Sigmoid colon (tissue), 6 donors: ENCODE measurements at regions not wholly inside any gene's neighbourhood (a gene's known extent, or its start where the extent isn't known, plus 50 kb on each side); places are given as distances from the start of the nearest gene placed in this dataset.

ENCODE experiments used
- DNase-seq: peaks from one replicate; pipeline ENCODE4 v3.0.0-alpha.2; 2019
- H3K27ac ChIP-seq, 4 donors: fragments of 200-600 bp; sonication (generic); one replicate each; pipeline ENCODE4 v1.5.1; 2016 to 2019; ENCODE audit warnings: mild to moderate bottlenecking in 1 of 4
- H3K27me3 ChIP-seq, 3 donors: fragments of 200-600 bp; sonication (generic); one replicate each; pipeline ENCODE4 v1.5.1; 2019; ENCODE audit warnings: mild to moderate bottlenecking in 1 of 3
- H3K36me3 ChIP-seq, 4 donors: fragments of 200-600 bp; sonication (generic); one replicate each; pipeline ENCODE4 v1.5.1; 2016 to 2019
- H3K4me1 ChIP-seq, 4 donors: fragments of 200-600 bp; sonication (generic); one replicate each; pipeline ENCODE4 v1.5.1; 2017 to 2019
- H3K4me3 ChIP-seq, 4 donors: fragments of 200-600 bp; sonication (generic); one replicate each; pipeline ENCODE4 v1.5.1; 2017 to 2019; ENCODE audit warnings: mild to moderate bottlenecking in 2 of 4, moderate library complexity in 1 of 4
- H3K9me3 ChIP-seq, 4 donors: fragments of 200-600 bp in 3 of 4; sonication (generic) in 3 of 4; one replicate each; pipeline versions ENCODE4 v1.5.1 to v1.6.1; 2013 to 2019
- CTCF ChIP-seq, 4 experiments: fragments of 450-650 bp in 3 of 4; fragments of 200-600 bp in 1 of 4; IDR thresholded peaks; one replicate each; pipeline ENCODE4 v1.5.1; 2016 to 2019; ENCODE audit warnings: antibody characterized with exemption in 4 of 4, mild to moderate bottlenecking in 3 of 4, moderate library complexity in 2 of 4
- EP300 ChIP-seq, 4 donors: sonication (generic); formaldehyde crosslinking; IDR thresholded peaks; one replicate each; pipeline ENCODE4 v1.6.1; 2017; ENCODE audit warnings: antibody characterized with exemption in 4 of 4
- POLR2A ChIP-seq, 2 donors: fragments of 450-650 bp; IDR thresholded peaks; one replicate each; pipeline ENCODE4 v1.6.1; 2016; ENCODE audit warnings: antibody characterized with exemption in 2 of 2, mild to moderate bottlenecking in 2 of 2, moderate library complexity in 2 of 2
- POLR2AphosphoS5 ChIP-seq, 4 donors: sonication (generic); formaldehyde crosslinking; IDR thresholded peaks; one replicate each; pipeline ENCODE4 v1.6.1; 2017; ENCODE audit warnings: antibody characterized with exemption in 4 of 4
- WGBS, 2 donors: extraction: QIAGEN DNeasy Blood & Tissue Kit; methylation state at CpG; one replicate each; pipeline ENCODE4 v1.1.7; 2013; 5-methylcytosine and 5-hydroxymethylcytosine counted together
- intact Hi-C: fragments of 100-400 bp; cut with DNase I; formaldehyde crosslinking; loops from one replicate; pipeline ENCODE4 v1.15.1; 2023
- donor health status: healthy with polysubstance abuse.
- donor health status: healthy.

DNA sequence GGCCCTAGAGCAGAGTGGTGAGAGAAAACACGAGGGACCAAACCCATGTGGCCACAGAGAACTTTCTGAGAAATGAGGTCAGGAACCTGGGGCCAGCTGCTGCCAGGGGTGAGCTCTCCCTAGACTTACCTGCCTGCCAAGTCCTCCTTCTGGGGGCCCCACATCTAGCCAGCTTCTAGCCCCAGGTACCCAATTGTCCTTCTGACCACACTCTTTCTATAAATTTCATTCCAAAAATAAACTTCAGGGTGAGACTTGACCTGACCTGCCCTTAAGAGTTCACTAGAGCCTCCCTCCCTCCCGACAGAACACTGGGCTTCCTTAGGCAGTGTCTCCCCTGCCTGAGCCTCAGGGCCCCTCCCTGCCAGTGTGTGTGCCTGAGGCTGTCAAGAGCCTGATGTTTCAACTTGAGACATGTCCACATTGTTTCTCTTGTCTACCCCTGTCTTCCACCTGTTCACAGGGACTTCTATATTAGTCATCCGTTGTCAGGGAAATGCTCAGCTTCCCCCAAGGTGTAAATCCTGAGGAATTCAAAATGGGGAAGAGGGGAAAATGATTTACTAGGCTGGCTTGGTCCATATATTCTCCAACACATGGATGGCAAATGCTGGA is 312.8 kb upstream of the TLE3 start:
- no peaks in the 10 kb centered on the region for H3K27me3 ChIP-seq
- intact Hi-C loops = no loop called here
- peaks cover 0 to 8% (median 0%) of the 10 kb centered on the region in 4 donors for H3K4me1 ChIP-seq
- H3K4me3 ChIP-seq = no peak overlapping the region
- WGBS, 2 donors = 69% methylated on average over 3 of the region's 3 CpGs
- H3K36me3 ChIP-seq = no peaks in the 10 kb centered on the region
- TF ChIP-seq EP300 (IDR thresholded peaks at IDR 0.05) (no peak), POLR2AphosphoS5 (IDR thresholded peaks at IDR 0.05) (no peak), CTCF (IDR thresholded peaks at IDR 0.05) (no peak), POLR2A (IDR thresholded peaks at IDR 0.05) (no peak)
- H3K27ac ChIP-seq = no peak overlapping the region
- no peak for DNase-seq
- peaks cover 0 to 2% (median 0%) of the 10 kb centered on the region in 4 donors for H3K9me3 ChIP-seq

DNA sequence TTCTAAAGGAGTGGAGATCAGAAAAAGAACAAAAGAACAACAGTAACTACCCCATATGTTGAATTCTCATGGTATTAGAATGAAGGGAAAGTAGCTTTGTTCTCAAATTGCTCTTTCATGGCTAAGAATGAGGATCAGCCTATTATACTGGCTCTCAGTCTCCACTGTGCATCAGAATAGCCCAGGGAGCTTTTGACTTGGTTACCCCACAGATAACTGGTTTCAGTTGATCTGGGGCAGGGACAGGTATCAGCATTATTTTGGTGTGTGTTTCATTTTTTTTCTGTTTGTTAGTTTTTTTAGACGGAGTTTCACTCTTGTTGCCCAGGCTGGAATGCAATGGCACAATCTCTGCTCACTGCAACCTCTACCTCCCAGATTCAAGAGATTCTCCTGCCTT is 311.7 kb upstream of the TLE3 start:
- no peak for DNase-seq
- TF ChIP-seq POLR2AphosphoS5 (IDR thresholded peaks at IDR 0.05) (no peak), CTCF (IDR thresholded peaks at IDR 0.05) (no peak), EP300 (IDR thresholded peaks at IDR 0.05) (no peak), POLR2A (IDR thresholded peaks at IDR 0.05) (no peak)
- 96 to 98% methylated on average over 1 of the region's 1 CpG for WGBS, 2 donors
- no peaks in the 10 kb centered on the region for H3K27me3 ChIP-seq
- H3K9me3 ChIP-seq = peaks cover 0 to 2% (median 0%) of the 10 kb centered on the region in 4 donors
- H3K36me3 ChIP-seq = no peaks in the 10 kb centered on the region
- H3K4me3 ChIP-seq = no peak overlapping the region
- H3K27ac ChIP-seq = no peak overlapping the region
- intact Hi-C loops = no loop called here
- peaks cover 0 to 8% (median 0%) of the 10 kb centered on the region in 4 donors for H3K4me1 ChIP-seq

GRCh38 chr15:70407955-70408354 is 310.2 kb upstream of the TLE3 start:
- no peak for DNase-seq
- Histone ChIP-seq H3K27ac (no peak overlapping the region), H3K36me3 (no peaks in the 10 kb centered on the region), H3K9me3 (peaks cover 0 to 2% (median 0%) of the 10 kb centered on the region in 4 donors), H3K4me3 (no peak overlapping the region), H3K27me3 (no peaks in the 10 kb centered on the region), H3K4me1 (peaks cover 0 to 8% (median 0%) of the 10 kb centered on the region in 4 donors)
- WGBS, 2 donors = 84 to 89% methylated on average over 1 of the region's 1 CpG
- intact Hi-C loops = no loop called here
- no peak for TF ChIP-seq CTCF (IDR thresholded peaks at IDR 0.05)
- TF ChIP-seq POLR2A (IDR thresholded peaks at IDR 0.05) = no peak
- no peak for TF ChIP-seq POLR2AphosphoS5 (IDR thresholded peaks at IDR 0.05)
- no peak for TF ChIP-seq EP300 (IDR thresholded peaks at IDR 0.05)

DNA sequence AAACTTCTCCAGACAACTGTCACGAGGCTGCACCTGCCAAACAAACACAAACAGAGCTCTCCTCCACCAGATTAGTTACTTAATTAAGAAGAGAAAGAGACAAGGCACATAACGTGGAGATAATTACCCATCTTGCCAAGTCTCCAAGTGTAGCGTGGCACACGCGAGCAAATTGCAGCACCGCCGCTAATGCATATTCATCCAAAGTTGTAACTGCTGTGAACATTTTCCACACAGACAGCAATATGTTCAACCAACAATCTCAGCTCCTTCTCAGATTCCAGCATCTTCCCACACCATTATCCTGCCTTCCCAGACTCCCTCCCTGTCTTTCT is 309.6 kb upstream of the TLE3 start:
- intact Hi-C loops = no loop called here
- no peak overlapping the region for H3K4me3 ChIP-seq
- no peak for TF ChIP-seq EP300 (IDR thresholded peaks at IDR 0.05)
- TF ChIP-seq CTCF (IDR thresholded peaks at IDR 0.05) = no peak
- TF ChIP-seq POLR2AphosphoS5 (IDR thresholded peaks at IDR 0.05) = no peak
- TF ChIP-seq POLR2A (IDR thresholded peaks at IDR 0.05) = no peak
- no peaks in the 10 kb centered on the region for H3K27me3 ChIP-seq
- peaks cover 0 to 8% (median 0%) of the 10 kb centered on the region in 4 donors for H3K4me1 ChIP-seq
- 78 to 81% methylated on average over 7 of the region's 7 CpGs for WGBS, 2 donors
- no peaks in the 10 kb centered on the region for H3K36me3 ChIP-seq
- no peak for DNase-seq
- H3K27ac ChIP-seq = no peak overlapping the region
- H3K9me3 ChIP-seq = peaks cover 0 to 2% (median 0%) of the 10 kb centered on the region in 4 donors
